ENCODE measurements at regions not wholly inside any gene's neighbourhood (a gene's known extent, or its start where the extent isn't known, plus 50 kb on each side); places are given as distances from the start of the nearest gene placed in this dataset.

- no peak for DNase-seq (ENCODE audit: low spot score)
- TF ChIP-seq EZH2 (IDR thresholded peaks at IDR 0.05; ENCODE audit: borderline replicate concordance): no peak
- Histone ChIP-seq H3K27ac (no peak overlapping the region), H3K9me2 (replicated peaks; ENCODE audit: insufficient read depth) (no peaks in the 10 kb centered on the region), H3K4me1 (ENCODE audit: insufficient read depth) (no peaks in the 10 kb centered on the region), H3K4me2 (no peak overlapping the region), H3K9me3 (ENCODE audit: low read depth) (no peaks in the 10 kb centered on the region), H4K20me1 (ENCODE audit: insufficient read depth, poor library complexity, severe bottlenecking) (no peaks in the 10 kb centered on the region), H3K27me3 (no peaks in the 10 kb centered on the region), H3K79me2 (no peaks in the 10 kb centered on the region), H3K36me3 (replicated peaks; ENCODE audit: insufficient read depth, low read depth) (no peaks in the 10 kb centered on the region), H3K4me3 (no peak overlapping the region), H2AFZ (no peak overlapping the region)
- 90% methylated on average over 2 of the region's 2 CpGs for WGBS (ENCODE audit: low lambda C conversion rate, missing lambda C conversion rate)
These were observed 203.0 kb upstream of the SESN3 start for GRCh38 chr11:95434009-95434408.

GRCh38 chr11:95432714-95433503 lies 201.9 kb upstream of the SESN3 start:
- Histone ChIP-seq H3K9me3 (ENCODE audit: low read depth) (no peaks in the 10 kb centered on the region), H3K27ac (peak overlapping the region; percentile 38)
- DNase-seq (ENCODE audit: low spot score): peak; percentile 13

DNA sequence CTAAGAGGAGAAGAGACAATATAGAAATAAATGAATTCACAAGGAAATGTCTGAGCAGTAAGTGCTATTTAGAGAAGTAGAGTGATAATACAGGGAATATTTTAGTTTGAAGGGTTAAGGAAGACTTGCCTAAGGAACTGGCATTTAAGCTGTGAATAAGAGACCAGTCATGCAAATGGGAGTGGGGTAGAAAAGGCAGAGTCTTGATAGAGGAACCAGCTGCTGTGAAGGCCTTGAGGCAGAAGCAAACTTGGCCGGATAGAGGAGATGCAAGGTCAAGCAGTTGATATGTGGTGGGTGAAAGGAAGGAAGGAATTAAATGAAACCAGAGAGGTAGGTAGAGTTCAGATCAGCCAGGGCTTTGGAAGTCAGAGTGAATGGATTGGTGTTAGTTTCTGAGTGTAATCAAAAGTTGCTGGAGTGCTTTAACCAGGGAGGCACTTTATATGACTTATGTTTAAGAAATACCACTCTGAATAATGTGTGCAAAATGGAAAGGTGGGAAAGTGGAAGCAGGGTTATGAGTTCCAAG lies 198.4 kb upstream of the SESN3 start:
- H3K9me3 ChIP-seq (ENCODE audit: low read depth): no peaks in the 10 kb centered on the region
- WGBS (ENCODE audit: low lambda C conversion rate, missing lambda C conversion rate): 74% methylated on average over 1 of the region's 1 CpG
- no peaks in the 10 kb centered on the region for H3K79me2 ChIP-seq
- no peak for DNase-seq (ENCODE audit: low spot score)
- H3K4me1 ChIP-seq (ENCODE audit: insufficient read depth): no peaks in the 10 kb centered on the region
- H3K36me3 ChIP-seq (replicated peaks; ENCODE audit: insufficient read depth, low read depth): no peaks in the 10 kb centered on the region
- H3K9me2 ChIP-seq (replicated peaks; ENCODE audit: insufficient read depth): no peaks in the 10 kb centered on the region
- H3K4me3 ChIP-seq: no peak overlapping the region
- no peaks in the 10 kb centered on the region for H4K20me1 ChIP-seq (ENCODE audit: insufficient read depth, poor library complexity, severe bottlenecking)
- TF ChIP-seq EZH2phosphoT487 (IDR thresholded peaks at IDR 0.05; ENCODE audit: low read depth, severe bottlenecking, unreplicated experiment) (no peak), EZH2 (IDR thresholded peaks at IDR 0.05; ENCODE audit: borderline replicate concordance) (no peak), CTCF (IDR thresholded peaks at IDR 0.05; ENCODE audit: poor library complexity) (no peak)
- H2AFZ ChIP-seq: no peak overlapping the region
- no peaks in the 10 kb centered on the region for H3K27me3 ChIP-seq
- no peak overlapping the region for H3K27ac ChIP-seq
- H3K4me2 ChIP-seq: no peak overlapping the region

More at GRCh38 chr11:95432714-95433503, 201.9 kb upstream of the SESN3 start:
- no peaks in the 10 kb centered on the region for H3K27me3 ChIP-seq
- TF ChIP-seq EZH2 (IDR thresholded peaks at IDR 0.05; ENCODE audit: borderline replicate concordance): no peak
- TF ChIP-seq EZH2phosphoT487 (IDR thresholded peaks at IDR 0.05; ENCODE audit: low read depth, severe bottlenecking, unreplicated experiment): no peak
- no peak for TF ChIP-seq CTCF (IDR thresholded peaks at IDR 0.05; ENCODE audit: poor library complexity)
- no peaks in the 10 kb centered on the region for H4K20me1 ChIP-seq (ENCODE audit: insufficient read depth, poor library complexity, severe bottlenecking)
- H3K4me3 ChIP-seq: no peak overlapping the region
- H3K9me2 ChIP-seq (replicated peaks; ENCODE audit: insufficient read depth): no peaks in the 10 kb centered on the region
- H3K79me2 ChIP-seq: no peaks in the 10 kb centered on the region
- H3K36me3 ChIP-seq (replicated peaks; ENCODE audit: insufficient read depth, low read depth): no peaks in the 10 kb centered on the region
- no peaks in the 10 kb centered on the region for H3K4me1 ChIP-seq (ENCODE audit: insufficient read depth)
- H3K4me2 ChIP-seq: no peak overlapping the region
- 90% methylated on average over 4 of the region's 4 CpGs for WGBS (ENCODE audit: low lambda C conversion rate, missing lambda C conversion rate)
- H2AFZ ChIP-seq: no peak overlapping the region

DNA sequence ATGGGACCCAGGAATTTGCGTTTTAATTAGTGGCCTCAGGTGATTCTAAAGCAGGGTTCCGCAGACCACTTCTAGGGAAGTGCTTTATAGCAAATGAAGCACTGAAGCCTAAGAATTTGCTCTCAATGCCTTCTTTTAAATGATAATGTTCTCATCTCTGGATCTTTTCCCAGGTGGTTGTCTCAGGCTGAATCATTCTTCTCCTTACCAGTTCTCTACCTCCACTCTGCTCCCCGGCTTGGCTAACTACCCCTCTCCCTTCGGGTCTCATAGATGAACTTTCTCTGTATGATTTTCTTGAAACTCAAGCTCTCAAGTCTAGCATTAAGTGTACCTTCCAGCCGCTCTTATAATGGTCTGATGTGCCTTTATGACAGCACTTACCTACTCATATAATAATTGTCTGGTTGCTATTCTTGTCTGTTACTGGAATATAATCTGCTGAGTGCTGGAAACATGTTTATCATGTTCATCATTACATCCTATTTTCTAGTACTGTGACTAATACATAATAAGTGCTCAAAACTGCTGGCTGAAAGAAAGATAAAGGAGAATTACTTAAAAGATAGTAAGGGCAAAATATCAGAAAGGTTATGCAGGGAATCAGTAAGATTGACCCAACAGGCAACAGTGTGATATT lies 195.9 kb upstream of the SESN3 start:
- H3K27ac ChIP-seq: no peak overlapping the region
- H2AFZ ChIP-seq: no peak overlapping the region
- 77% methylated on average over 5 of the region's 5 CpGs for WGBS (ENCODE audit: low lambda C conversion rate, missing lambda C conversion rate)
- no peaks in the 10 kb centered on the region for H3K36me3 ChIP-seq (replicated peaks; ENCODE audit: insufficient read depth, low read depth)
- DNase-seq (ENCODE audit: low spot score): no peak
- H3K4me1 ChIP-seq (ENCODE audit: insufficient read depth): no peaks in the 10 kb centered on the region
- H3K9me3 ChIP-seq (ENCODE audit: low read depth): no peaks in the 10 kb centered on the region
- no peaks in the 10 kb centered on the region for H4K20me1 ChIP-seq (ENCODE audit: insufficient read depth, poor library complexity, severe bottlenecking)
- H3K9me2 ChIP-seq (replicated peaks; ENCODE audit: insufficient read depth): no peaks in the 10 kb centered on the region
- H3K4me3 ChIP-seq: no peak overlapping the region
- H3K4me2 ChIP-seq: no peak overlapping the region
- TF ChIP-seq EZH2 (IDR thresholded peaks at IDR 0.05; ENCODE audit: borderline replicate concordance) (no peak), CTCF (IDR thresholded peaks at IDR 0.05; ENCODE audit: poor library complexity) (no peak), EZH2phosphoT487 (IDR thresholded peaks at IDR 0.05; ENCODE audit: low read depth, severe bottlenecking, unreplicated experiment) (no peak)
- H3K79me2 ChIP-seq: no peaks in the 10 kb centered on the region
- H3K27me3 ChIP-seq: no peaks in the 10 kb centered on the region
